Panc1 (cell line): ENCODE measurements at regions not wholly inside any gene's neighbourhood (a gene's known extent, or its start where the extent isn't known, plus 50 kb on each side); places are given as distances from the start of the nearest gene placed in this dataset.

Experiments used
- ATAC-seq: fragments of 200-7000 bp; cut with Tn5 transposase; 2 replicates; pipeline ENCODE4 v1.9.1; 2020; ENCODE audit warnings: mild to moderate bottlenecking, moderate library complexity
- BruUV-seq: library from RNA; stranded (reverse); fragments of 400-500 nt; replicated peaks from 2 replicates; lab custom pipeline; 2021; lab: Mats Ljungman, UMichigan
- CTCF ChIA-PET: fragments of 300-600 bp; sonication (Branson Sonifier 250); formaldehyde crosslinking; loops from one replicate; lab custom pipeline; 2022; ENCODE audit warnings: antibody characterized with exemption; lab: Charles Lee
- POLR2A ChIA-PET: fragments of 300-600 bp; sonication (Branson Sonifier 250); formaldehyde crosslinking; loops from one replicate; lab custom pipeline; 2022; ENCODE audit warnings: antibody characterized with exemption; lab: Charles Lee
- DNase-seq: peaks from one replicate; pipeline ENCODE4 v3.0.0-alpha.2; 2010; ENCODE audit warnings: low read depth, low spot score
- H3K27ac ChIP-seq: 2 replicates; pipeline ENCODE4 v1.5.1; 2011; ENCODE audit warnings: mild to moderate bottlenecking, low read length, inconsistent platforms
- H3K27me3 ChIP-seq: fragments of 200-500 bp; sonication (Bioruptor generic); 2 replicates; pipeline ENCODE4 v1.6.0; 2014; ENCODE audit warnings: low read length, inconsistent platforms; ENCODE audit not compliant: control insufficient read depth, insufficient read depth
- H3K36me3 ChIP-seq: fragments of 200-500 bp; sonication (Bioruptor generic); 2 replicates; pipeline ENCODE4 v1.5.1; 2014; ENCODE audit warnings: inconsistent platforms, mild to moderate bottlenecking, low read length, moderate library complexity; ENCODE audit not compliant: control insufficient read depth, insufficient read depth
- H3K4me1 ChIP-seq: 2 replicates; pipeline ENCODE4 v1.5.1; 2011; ENCODE audit warnings: inconsistent platforms, mild to moderate bottlenecking, low read length, moderate library complexity; ENCODE audit not compliant: control insufficient read depth, insufficient read depth
- H3K4me3 ChIP-seq, 2 experiments: 2 replicates each; pipeline ENCODE4 v1.5.1; 2011 to 2012; ENCODE audit warnings: low read depth in 2 of 2, low read length in 2 of 2, mild to moderate bottlenecking in 2 of 2, inconsistent platforms in 1 of 2, moderate library complexity in 1 of 2
- H3K9me3 ChIP-seq: fragments of 200-500 bp; sonication (Bioruptor generic); 2 replicates; pipeline ENCODE4 v1.5.1; 2014; ENCODE audit warnings: low read depth, mild to moderate bottlenecking, inconsistent platforms, low read length, moderate library complexity; ENCODE audit not compliant: control insufficient read depth, insufficient read depth
- CTCF ChIP-seq: fragments of 450-650 bp; IDR thresholded peaks from 2 replicates; pipeline ENCODE4 v1.5.1; 2017; ENCODE audit warnings: mild to moderate bottlenecking
- POLR2AphosphoS5 ChIP-seq: IDR thresholded peaks from 2 replicates; pipeline ENCODE4 v1.6.1; 2012; ENCODE audit warnings: mild to moderate bottlenecking, low read depth, low read length, moderate library complexity
- SIN3A ChIP-seq: IDR thresholded peaks from 2 replicates; pipeline ENCODE4 v1.6.1; 2012; ENCODE audit warnings: low read depth, mild to moderate bottlenecking, low read length, moderate library complexity, borderline replicate concordance; ENCODE audit not compliant: insufficient read depth
- TCF7L2 ChIP-seq: IDR thresholded peaks from 2 replicates; pipeline ENCODE4 v1.6.1; 2011; ENCODE audit warnings: mild to moderate bottlenecking, low read depth, low read length, inconsistent platforms
- in situ Hi-C: cut with HindIII; loops from 2 replicates; pipeline ENCODE4 v1.10.0; 2016; ENCODE audit warnings: low sequenced_read_pairs, low pct_unique_long_range_greater_than_20kb
- intact Hi-C: fragments of 100-400 bp; cut with micrococcal nuclease; formaldehyde crosslinking; loops from one replicate; pipeline ENCODE4 v1.10.0; 2022; ENCODE audit not compliant: unreplicated experiment
- TF ChIP-seq, protein P1 (sequence below), 2 experiments: IDR thresholded peaks; 2 replicates each; pipeline ENCODE4 v1.6.1; 2011 to 2012; ENCODE audit warnings: low read depth in 2 of 2, control low read depth in 1 of 2, low read length in 1 of 2, mild to moderate bottlenecking in 1 of 2, moderate library complexity in 1 of 2; ENCODE audit not compliant: insufficient read depth in 1 of 2

GRCh38 chr12:111107392-111108178 lies 187.2 kb upstream of the MYL2 start:
- ChIA-PET POLR2A (no interaction called here), CTCF (no interaction called here)
- DNase-seq (no peak), ATAC-seq (no peak)
- Histone ChIP-seq H3K27me3 (peaks cover 10% of the 10 kb centered on the region), H3K27ac (no peak overlapping the region), H3K4me1 (no peaks in the 10 kb centered on the region), H3K36me3 (no peaks in the 10 kb centered on the region), H3K9me3 (no peaks in the 10 kb centered on the region; the same call in 1 of the 2 replicates), H3K4me3 (no peak overlapping the region)
- intact Hi-C loops, result no loop called here
- in situ Hi-C loops, result no loop called here
- BruUV-seq, result no TSS peak
- no peak for TF ChIP-seq TCF7L2
- no peak for TF ChIP-seq POLR2AphosphoS5

DNA sequence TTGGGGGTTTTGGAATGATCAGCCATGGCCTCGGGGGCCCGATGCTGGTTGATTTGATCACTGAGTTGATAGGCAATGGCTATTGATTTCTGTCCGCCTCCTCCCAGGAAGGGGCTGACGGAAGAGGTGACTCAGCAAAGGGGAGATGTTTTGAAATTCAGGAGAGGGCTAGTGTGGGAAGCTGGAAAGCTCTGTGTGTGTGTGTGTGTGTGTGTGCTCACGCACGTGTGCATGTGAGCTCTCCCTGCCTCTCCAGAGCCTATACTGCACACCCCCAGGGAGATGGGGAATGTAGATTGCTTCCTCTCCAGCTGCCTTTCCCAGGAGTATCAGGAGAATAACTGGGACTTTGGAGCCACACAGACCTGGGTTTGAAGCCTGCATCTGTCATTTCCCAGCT lies 184.9 kb upstream of the MYL2 start:
- CTCF ChIA-PET, result no interaction called here
- intact Hi-C loops, result no loop called here
- in situ Hi-C loops, result no loop called here

More for the DNA sequence above, 184.9 kb upstream of the MYL2 start:
- Histone ChIP-seq H3K4me3 (no peak overlapping the region), H3K27ac (no peak overlapping the region), H3K9me3 (no peaks in the 10 kb centered on the region; the same call in 1 of the 2 replicates), H3K36me3 (no peaks in the 10 kb centered on the region), H3K4me1 (no peaks in the 10 kb centered on the region; the same call in 1 of the 2 replicates), H3K27me3 (peaks cover 17% of the 10 kb centered on the region)
- ATAC-seq (no peak), DNase-seq (no peak)
- POLR2A ChIA-PET, result no interaction called here
- BruUV-seq, result no TSS peak
- no peak for TF ChIP-seq SIN3A
- TF ChIP-seq TCF7L2, result no peak
- TF ChIP-seq, protein P1, sequence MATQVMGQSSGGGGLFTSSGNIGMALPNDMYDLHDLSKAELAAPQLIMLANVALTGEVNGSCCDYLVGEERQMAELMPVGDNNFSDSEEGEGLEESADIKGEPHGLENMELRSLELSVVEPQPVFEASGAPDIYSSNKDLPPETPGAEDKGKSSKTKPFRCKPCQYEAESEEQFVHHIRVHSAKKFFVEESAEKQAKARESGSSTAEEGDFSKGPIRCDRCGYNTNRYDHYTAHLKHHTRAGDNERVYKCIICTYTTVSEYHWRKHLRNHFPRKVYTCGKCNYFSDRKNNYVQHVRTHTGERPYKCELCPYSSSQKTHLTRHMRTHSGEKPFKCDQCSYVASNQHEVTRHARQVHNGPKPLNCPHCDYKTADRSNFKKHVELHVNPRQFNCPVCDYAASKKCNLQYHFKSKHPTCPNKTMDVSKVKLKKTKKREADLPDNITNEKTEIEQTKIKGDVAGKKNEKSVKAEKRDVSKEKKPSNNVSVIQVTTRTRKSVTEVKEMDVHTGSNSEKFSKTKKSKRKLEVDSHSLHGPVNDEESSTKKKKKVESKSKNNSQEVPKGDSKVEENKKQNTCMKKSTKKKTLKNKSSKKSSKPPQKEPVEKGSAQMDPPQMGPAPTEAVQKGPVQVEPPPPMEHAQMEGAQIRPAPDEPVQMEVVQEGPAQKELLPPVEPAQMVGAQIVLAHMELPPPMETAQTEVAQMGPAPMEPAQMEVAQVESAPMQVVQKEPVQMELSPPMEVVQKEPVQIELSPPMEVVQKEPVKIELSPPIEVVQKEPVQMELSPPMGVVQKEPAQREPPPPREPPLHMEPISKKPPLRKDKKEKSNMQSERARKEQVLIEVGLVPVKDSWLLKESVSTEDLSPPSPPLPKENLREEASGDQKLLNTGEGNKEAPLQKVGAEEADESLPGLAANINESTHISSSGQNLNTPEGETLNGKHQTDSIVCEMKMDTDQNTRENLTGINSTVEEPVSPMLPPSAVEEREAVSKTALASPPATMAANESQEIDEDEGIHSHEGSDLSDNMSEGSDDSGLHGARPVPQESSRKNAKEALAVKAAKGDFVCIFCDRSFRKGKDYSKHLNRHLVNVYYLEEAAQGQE (IDR thresholded peaks at IDR 0.05; ENCODE audit: insufficient read depth in 1 of 2, low read depth in 2 of 2, low read length in 1 of 2), result no peak
- TF ChIP-seq CTCF, result no peak
- no peak for TF ChIP-seq POLR2AphosphoS5
